ENCODE measurements at regions not wholly inside any gene's neighbourhood (a gene's known extent, or its start where the extent isn't known, plus 50 kb on each side); places are given as distances from the start of the nearest gene placed in this dataset.

DNA sequence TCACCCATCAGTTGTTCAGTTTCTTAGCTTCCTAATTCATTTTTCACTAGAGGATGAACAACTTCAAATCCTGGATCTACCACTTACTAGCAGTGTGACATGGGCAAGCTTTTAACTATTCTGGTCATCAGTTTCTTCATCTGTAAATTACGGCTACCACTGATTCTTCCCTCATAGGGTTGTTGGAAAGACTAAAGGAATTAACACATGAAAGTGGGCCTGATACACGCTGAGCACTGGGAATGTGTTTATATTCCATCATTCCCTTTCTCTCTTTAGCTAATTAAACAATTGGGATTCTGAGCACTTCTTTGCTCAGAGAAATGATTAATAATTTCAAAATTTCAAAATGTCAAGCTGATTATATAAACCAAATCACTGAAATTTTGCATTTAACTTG, 862.3 kb upstream of the GCFC2 start:
- no peak for DNase-seq

DNA sequence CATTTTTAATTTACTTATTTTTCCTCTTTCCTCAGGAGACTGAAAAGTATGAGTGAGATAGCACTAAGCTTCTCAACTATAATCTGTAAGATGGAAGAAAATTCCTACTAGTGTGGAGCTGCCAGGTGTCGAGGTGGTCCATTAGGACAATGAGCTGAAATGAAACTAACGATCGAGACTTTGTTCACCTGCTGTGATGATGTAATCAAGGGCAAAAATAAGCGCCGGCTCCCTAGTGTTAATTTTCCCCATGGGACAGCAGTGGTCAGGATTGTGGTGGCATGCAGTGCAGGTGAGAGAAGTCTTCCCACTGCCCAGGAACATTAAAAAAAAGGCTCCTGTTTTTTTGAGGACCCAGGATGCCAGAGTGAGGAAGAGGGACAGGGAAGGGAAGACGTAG, 859.1 kb upstream of the GCFC2 start:
- no peak for DNase-seq

DNA sequence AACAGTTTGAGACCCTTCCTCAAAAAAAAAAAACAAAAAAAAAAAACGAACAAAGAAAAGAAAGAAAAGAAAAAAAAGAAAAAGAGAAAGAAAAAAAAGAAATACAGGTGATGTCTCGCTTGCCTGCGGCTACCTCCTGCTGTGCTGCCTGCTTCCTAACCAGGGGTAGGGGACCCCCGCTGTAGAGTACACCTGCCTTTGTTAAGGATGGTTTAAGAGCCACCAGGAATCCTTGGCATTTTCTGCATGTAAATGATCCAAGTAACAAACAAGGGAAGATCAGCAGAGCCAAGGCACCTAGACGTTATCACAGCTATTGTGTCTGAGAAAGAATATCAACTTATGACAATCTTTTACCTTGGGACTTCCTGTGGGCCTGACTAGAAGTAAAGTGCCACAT, 856.8 kb upstream of the GCFC2 start:
- DNase-seq: no peak

- DNase-seq: no peak
Measured at GRCh38 chr2:76564734-76565133, 854.0 kb upstream of the GCFC2 start.

- DNase-seq: no peak
Measured at GRCh38 chr2:76563730-76564129, 853.0 kb upstream of the GCFC2 start.

GRCh38 chr2:76558157-76558556, 847.4 kb upstream of the GCFC2 start:
- no peak for DNase-seq

- DNase-seq: no peak
Measured at GRCh38 chr2:76556018-76556417, 845.3 kb upstream of the GCFC2 start.

DNA sequence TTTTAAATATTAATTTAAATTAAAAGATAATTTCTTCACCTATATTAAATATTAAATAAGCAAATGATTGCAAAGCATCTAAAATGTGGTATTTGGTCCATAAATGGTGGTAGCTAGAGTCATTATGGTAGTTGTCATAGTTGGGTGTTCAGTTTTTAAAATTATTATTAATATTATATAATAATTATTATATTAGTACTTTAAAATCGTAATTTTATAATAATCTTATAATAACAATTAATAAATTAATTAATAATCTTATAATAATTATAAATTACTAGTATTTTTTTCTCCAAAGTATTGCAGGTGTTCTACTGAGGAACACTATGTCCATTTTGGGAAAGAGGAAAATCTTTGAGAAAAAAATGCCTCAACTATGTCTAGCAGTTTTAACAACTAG, 835.5 kb upstream of the GCFC2 start:
- DNase-seq: no peak

DNA sequence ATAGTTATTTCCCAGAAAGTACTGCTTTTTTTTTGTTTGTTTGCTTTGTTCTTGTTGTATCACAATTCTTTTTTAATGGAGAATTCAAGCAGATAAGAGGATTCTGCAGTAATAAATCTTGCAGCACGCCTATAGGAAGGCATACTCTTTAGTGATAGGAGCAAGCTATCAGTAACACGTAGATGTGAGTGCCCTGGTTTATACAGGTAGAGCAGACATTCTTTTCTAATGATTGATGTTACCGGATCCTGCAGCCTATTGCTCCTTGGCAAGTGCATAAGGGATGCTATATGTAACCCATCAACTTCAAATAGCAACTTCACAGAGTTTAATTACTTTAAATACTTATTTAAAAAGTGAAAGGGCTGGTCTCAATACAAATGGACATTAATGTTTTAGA, 834.2 kb upstream of the GCFC2 start:
- no peak for DNase-seq

DNA sequence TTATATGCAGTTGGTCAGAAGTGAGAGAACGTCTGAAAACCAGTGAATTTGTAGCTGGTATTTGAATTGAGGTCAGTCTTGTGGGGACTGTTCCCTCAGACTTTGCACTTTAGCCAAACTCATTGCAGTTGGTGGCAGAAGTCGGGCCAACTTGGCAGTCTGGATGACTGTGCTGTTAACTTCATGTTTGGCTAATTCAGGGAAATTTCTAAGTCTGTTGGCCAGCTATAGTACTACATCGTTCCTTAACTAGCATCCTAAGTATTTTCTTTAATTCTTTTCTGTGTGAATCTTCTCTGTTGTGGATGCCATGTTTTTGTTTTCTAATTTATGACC, 806.8 kb upstream of the GCFC2 start:
- no peak for DNase-seq

DNA sequence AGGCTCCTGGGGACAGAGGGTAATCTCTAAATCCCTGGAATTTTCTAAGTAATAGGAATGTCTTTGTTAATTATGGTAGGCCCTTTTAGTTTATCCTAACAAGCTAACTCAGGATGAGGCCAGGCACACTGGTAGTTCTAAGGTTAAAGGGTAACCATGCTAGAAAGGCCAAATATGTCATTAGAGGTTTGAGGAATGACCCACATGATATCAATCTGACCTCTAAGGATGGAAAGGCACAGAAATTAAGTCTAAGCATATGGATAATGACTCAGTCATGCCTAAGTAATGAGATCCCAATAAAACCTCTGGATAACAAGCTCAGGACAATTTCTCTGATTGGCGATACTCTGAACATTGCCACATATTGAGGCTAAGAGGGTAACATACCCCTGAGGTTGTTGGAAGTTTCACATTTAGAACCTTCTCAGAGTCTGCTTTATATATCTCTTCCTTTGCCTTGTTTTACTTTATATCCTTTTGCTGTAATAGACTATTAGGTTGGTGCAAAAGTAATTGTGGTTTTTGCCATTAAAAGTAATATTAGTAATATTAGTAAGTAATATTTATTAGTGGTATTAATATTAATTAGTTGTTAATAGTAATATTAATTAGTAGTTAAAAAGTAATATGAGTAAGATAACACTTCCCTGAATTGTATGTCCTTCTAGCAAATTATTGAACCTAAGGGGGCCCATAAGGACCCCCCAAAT, 806.3 kb upstream of the GCFC2 start:
- no peak for DNase-seq

GRCh38 chr2:76512201-76512820, 801.6 kb upstream of the GCFC2 start:
- DNase-seq: no peak

- no peak for DNase-seq
Measured at GRCh38 chr2:76506538-76506937, 795.8 kb upstream of the GCFC2 start.

- no peak for DNase-seq
Measured at GRCh38 chr2:76501641-76502040, 790.9 kb upstream of the GCFC2 start.

- DNase-seq: no peak
Measured at GRCh38 chr2:76498360-76498759, 787.6 kb upstream of the GCFC2 start.

GRCh38 chr2:76491503-76491902, 780.8 kb upstream of the GCFC2 start:
- no peak for DNase-seq

GRCh38 chr2:76478266-76479035, 767.7 kb upstream of the GCFC2 start:
- peak; percentile 96 for DNase-seq

GRCh38 chr2:76472946-76473345, 762.2 kb upstream of the GCFC2 start:
- no peak for DNase-seq

DNA sequence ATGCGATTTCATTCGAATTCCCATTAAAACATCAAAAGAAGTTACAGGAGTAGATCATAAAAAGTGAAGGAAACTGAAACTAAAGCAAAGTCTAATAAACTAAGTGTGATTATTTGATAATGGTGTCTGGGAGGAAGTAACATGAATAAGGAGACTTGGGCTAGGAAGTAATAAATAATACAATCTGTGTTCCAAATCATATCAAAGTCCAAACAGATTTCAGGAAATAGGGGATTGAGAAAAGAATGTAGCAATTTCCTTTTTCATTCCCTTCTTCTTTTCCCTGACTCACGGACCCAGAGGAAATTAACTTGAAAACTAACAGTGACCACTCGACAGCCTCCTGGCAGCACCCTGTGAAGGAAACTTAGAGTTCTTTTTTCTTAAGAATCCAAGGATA, 758.4 kb upstream of the GCFC2 start:
- no peak for DNase-seq

GRCh38 chr2:76467326-76467725, 756.6 kb upstream of the GCFC2 start:
- no peak for DNase-seq

DNA sequence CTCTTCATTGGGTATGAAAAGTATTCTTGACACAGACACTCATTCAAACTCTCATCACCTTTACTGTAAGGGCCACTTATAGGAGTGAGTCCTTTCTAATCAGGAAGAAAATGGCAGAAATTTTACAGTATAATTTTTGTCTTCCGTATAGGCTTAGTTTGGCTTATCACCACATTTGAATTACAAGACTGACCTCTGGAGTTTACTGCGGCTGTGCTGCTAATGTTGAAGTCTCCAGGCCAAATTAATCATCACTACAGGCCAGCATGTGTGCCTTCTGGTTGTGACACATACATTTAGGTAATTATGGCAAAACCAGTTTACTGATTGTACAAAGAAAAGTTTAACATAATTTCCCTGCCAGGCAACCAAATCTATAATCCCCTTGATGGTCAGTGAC, 753.6 kb upstream of the GCFC2 start:
- no peak for DNase-seq

DNA sequence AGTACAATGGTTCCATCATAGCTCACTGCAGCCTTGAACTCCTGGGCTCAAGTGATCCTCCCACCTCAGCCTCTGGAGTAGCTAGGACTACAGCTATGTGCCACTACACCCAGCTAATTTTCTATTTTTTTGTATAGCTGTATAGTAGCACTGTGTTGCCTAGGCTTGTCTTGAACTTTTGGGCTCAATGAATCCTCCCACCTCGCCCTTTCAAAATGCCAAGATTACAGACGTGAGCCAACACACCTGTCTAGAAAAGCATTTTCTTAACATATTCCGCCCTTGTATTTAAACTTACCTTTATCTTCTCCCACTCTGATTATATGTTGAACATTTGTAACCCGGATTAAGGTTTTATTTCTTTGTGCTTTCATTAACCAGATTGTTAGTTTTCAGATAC, 750.7 kb upstream of the GCFC2 start:
- no peak for DNase-seq

DNA sequence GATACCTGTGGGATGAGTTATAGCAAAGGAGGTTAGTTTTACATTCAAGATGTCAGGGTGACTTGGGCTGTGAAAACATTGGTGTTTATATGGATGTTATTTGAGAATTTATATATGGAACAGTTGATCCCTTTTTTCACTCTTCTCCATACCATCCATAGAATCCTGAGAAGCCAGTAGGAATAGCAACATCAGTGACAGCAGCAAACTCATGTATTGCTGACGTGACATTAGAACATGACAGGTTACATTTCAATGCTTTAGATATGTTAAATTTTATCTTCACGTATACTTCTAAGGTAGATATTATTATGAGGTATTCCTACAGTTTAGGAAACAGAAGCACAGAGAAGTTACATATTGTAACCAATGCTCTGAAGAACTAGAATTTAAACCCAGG, 745.2 kb upstream of the GCFC2 start:
- DNase-seq: no peak

- no peak for DNase-seq
Measured at GRCh38 chr2:76450024-76450475, 739.3 kb upstream of the GCFC2 start.
